NCI-H510A treated with DMSO at 0.1 percent for 48 hours (cell line): ENCODE measurements at regions not wholly inside any gene's neighbourhood (a gene's known extent, or its start where the extent isn't known, plus 50 kb on each side); places are given as distances from the start of the nearest gene placed in this dataset.

ENCODE experiments used
- DNase-seq: peaks from one replicate; lab custom pipeline; 2025; lab: John Stamatoyannopoulos, UW

- no peak for DNase-seq
Measured at GRCh38 chr16:56090076-56090475, 101.2 kb upstream of the GNAO1 start.

- DNase-seq: no peak
Measured at GRCh38 chr16:56087626-56088025, 103.7 kb upstream of the GNAO1 start.

GRCh38 chr16:56081371-56081770, 109.9 kb upstream of the GNAO1 start:
- DNase-seq: no peak

- DNase-seq: no peak
Measured at GRCh38 chr16:56075732-56076388, 115.4 kb upstream of the GNAO1 start.

- DNase-seq: no peak
Measured at GRCh38 chr16:56073508-56073907, 117.8 kb upstream of the GNAO1 start.

GRCh38 chr16:56072096-56072495, 119.2 kb upstream of the GNAO1 start:
- no peak for DNase-seq

GRCh38 chr16:56068816-56069215, 122.5 kb upstream of the GNAO1 start:
- DNase-seq: no peak

- DNase-seq: no peak
Measured at GRCh38 chr16:56068314-56068713, 123.0 kb upstream of the GNAO1 start.

GRCh38 chr16:56067406-56067805, 123.9 kb upstream of the GNAO1 start:
- DNase-seq: no peak

- no peak for DNase-seq
Measured at GRCh38 chr16:56066617-56067016, 124.7 kb upstream of the GNAO1 start.

GRCh38 chr16:56063111-56063510, 128.2 kb upstream of the GNAO1 start:
- no peak for DNase-seq

- DNase-seq: no peak
Measured at GRCh38 chr16:56057151-56057550, 134.1 kb upstream of the GNAO1 start.

- DNase-seq: no peak
Measured at GRCh38 chr16:56050916-56051315, 140.4 kb upstream of the GNAO1 start.

GRCh38 chr16:56048425-56049105, 142.7 kb upstream of the GNAO1 start:
- DNase-seq: no peak

GRCh38 chr16:56047307-56048234, 143.7 kb upstream of the GNAO1 start:
- DNase-seq: no peak

GRCh38 chr16:56042416-56042815, 148.9 kb upstream of the GNAO1 start:
- DNase-seq: no peak

- peak; percentile 20 for DNase-seq
Measured at GRCh38 chr16:56041556-56042140, 149.6 kb upstream of the GNAO1 start.

- DNase-seq: no peak
Measured at GRCh38 chr16:56038564-56039098, 152.7 kb upstream of the GNAO1 start.

GRCh38 chr16:56032072-56032471, 156.9 kb upstream of the CES5A start:
- no peak for DNase-seq

GRCh38 chr16:56029026-56029425, 153.9 kb upstream of the CES5A start:
- DNase-seq: no peak

GRCh38 chr16:56022818-56023217, 147.6 kb upstream of the CES5A start:
- DNase-seq: no peak

GRCh38 chr16:56019274-56019673, 144.1 kb upstream of the CES5A start:
- DNase-seq: no peak
